A549 (cell line): ENCODE measurements at regions not wholly inside any gene's neighbourhood (a gene's known extent, or its start where the extent isn't known, plus 50 kb on each side); places are given as distances from the start of the nearest gene placed in this dataset.

Experiments
- ATAC-seq, 2 experiments: fragments of 200-7000 bp in 1 of 2; fragments of >200 bp in 1 of 2; cut with Nextera tagmentation in 1 of 2; cut with Tn5 transposase in 1 of 2; 3 replicates each; pipeline versions ENCODE4 v1.8.0 to v1.9.1; 2018 to 2020; ENCODE audit warnings: mild to moderate bottlenecking in 1 of 2, moderate library complexity in 1 of 2
- CTCF ChIA-PET: fragments of 300-600 bp; sonication (Branson Sonifier 250); formaldehyde crosslinking; extraction: SDS; loops from one replicate; lab custom pipeline; 2021; ENCODE audit warnings: antibody characterized with exemption, inconsistent platforms; lab: Yijun Ruan, JAX
- POLR2A ChIA-PET: fragments of 350-600 bp; formaldehyde crosslinking; extraction: SDS; loops from one replicate; lab custom pipeline; 2021; ENCODE audit warnings: antibody characterized with exemption, inconsistent platforms; lab: Yijun Ruan, JAX
- DNase-seq, 2 experiments: peaks; one replicate each; pipeline versions ENCODE4 v3.0.0 to v3.0.0-alpha.2; 2011 to 2016; ENCODE audit warnings: low read depth in 1 of 2, low spot score in 1 of 2
- FAIRE-seq: peaks from 2 replicates; lab custom pipeline; 2011; peaks lifted over from hg19 to GRCh38; lab: Jason Lieb, UNC
- H3K27ac ChIP-seq, 2 experiments: fragments of >200 bp; sonication (Bioruptor Twin); formaldehyde crosslinking; 3 replicates each; pipeline ENCODE4 v1.5.1; 2016 to 2017
- H3K4me1 ChIP-seq: fragments of >200 bp; sonication (Bioruptor Twin); formaldehyde crosslinking; 3 replicates; pipeline ENCODE4 v1.6.1; 2016
- H3K4me2 ChIP-seq: fragments of >200 bp; sonication (Bioruptor Twin); formaldehyde crosslinking; 3 replicates; pipeline ENCODE4 v1.6.1; 2016
- H3K4me3 ChIP-seq: fragments of >200 bp; sonication (Bioruptor Twin); formaldehyde crosslinking; 3 replicates; pipeline ENCODE4 v1.5.1; 2016
- H3K9me3 ChIP-seq: fragments of >200 bp; sonication (Bioruptor Twin); formaldehyde crosslinking; 3 replicates; pipeline ENCODE4 v1.6.1; 2016
- CBX2 ChIP-seq: fragments of 200-600 bp; sonication (generic); IDR thresholded peaks from 2 replicates; pipeline ENCODE4 v1.6.1; 2016; ENCODE audit warnings: low read depth, mild to moderate bottlenecking, borderline replicate concordance
- CBX8 ChIP-seq: fragments of 200-600 bp; sonication (generic); IDR thresholded peaks from 2 replicates; pipeline ENCODE4 v1.6.1; 2016
- CEBPB ChIP-seq, 2 experiments: fragments of >200 bp in 1 of 2; sonication (Bioruptor Twin) in 1 of 2; formaldehyde crosslinking in 1 of 2; IDR thresholded peaks; 2 replicates each; pipeline ENCODE4 v1.6.1; 2012 to 2016
- CHD2 ChIP-seq: fragments of 150-350 bp; IDR thresholded peaks from 2 replicates; pipeline ENCODE4 v1.6.1; 2014; ENCODE audit warnings: low read length; ENCODE audit not compliant: partially characterized antibody
- CHD4 ChIP-seq: fragments of 200-600 bp; sonication (generic); IDR thresholded peaks from 2 replicates; pipeline ENCODE4 v1.6.1; 2016; ENCODE audit warnings: antibody characterized with exemption, mild to moderate bottlenecking, borderline replicate concordance
- EHF ChIP-seq: fragments of 250-450 bp; sonication (Bioruptor Pico); IDR thresholded peaks from 2 replicates; pipeline ENCODE4 v1.5.0; 2020; ENCODE audit warnings: mild to moderate bottlenecking
- ESRRA ChIP-seq: fragments of 150-350 bp; IDR thresholded peaks from 2 replicates; pipeline ENCODE4 v1.6.1; 2014; ENCODE audit warnings: mild to moderate bottlenecking, low read length, borderline replicate concordance
- FOSB ChIP-seq: fragments of 250-450 bp; sonication (Bioruptor Pico); IDR thresholded peaks from 2 replicates; pipeline ENCODE4 v1.5.0; 2020; ENCODE audit warnings: mild to moderate bottlenecking, moderate library complexity
- HEYL ChIP-seq: fragments of 250-450 bp; sonication (Bioruptor Pico); IDR thresholded peaks from 2 replicates; pipeline ENCODE4 v1.8.0; 2021; ENCODE audit warnings: mild to moderate bottlenecking, moderate library complexity
- HOXB13 ChIP-seq: fragments of 250-450 bp; sonication (Bioruptor Pico); IDR thresholded peaks from 2 replicates; pipeline ENCODE4 v1.5.0; 2020; ENCODE audit warnings: low read depth, mild to moderate bottlenecking, moderate library complexity
- JUNB ChIP-seq: fragments of >200 bp; sonication (Bioruptor Twin); formaldehyde crosslinking; IDR thresholded peaks from 2 replicates; pipeline ENCODE4 v1.6.1; 2016
- KDM1A ChIP-seq: fragments of 200-600 bp; sonication (generic); IDR thresholded peaks from 2 replicates; pipeline ENCODE4 v1.6.1; 2016; ENCODE audit warnings: low read depth, mild to moderate bottlenecking
- KDM5A ChIP-seq: fragments of 200-600 bp; sonication (generic); IDR thresholded peaks from 2 replicates; pipeline ENCODE4 v1.6.1; 2016; ENCODE audit warnings: antibody characterized with exemption, mild to moderate bottlenecking
- MAFK ChIP-seq: fragments of 450-650 bp; IDR thresholded peaks from 2 replicates; pipeline ENCODE4 v1.6.1; 2014; ENCODE audit not compliant: partially characterized antibody
- MAX ChIP-seq: IDR thresholded peaks from 2 replicates; pipeline ENCODE4 v1.6.1; 2012
- MYC ChIP-seq: IDR thresholded peaks from 2 replicates; pipeline ENCODE4 v1.6.1; 2012; ENCODE audit warnings: mild to moderate bottlenecking, inconsistent platforms, low read length, improper control_type of control experiment, borderline replicate concordance
- NFE2L2 ChIP-seq: fragments of 150-350 bp; conservative IDR thresholded peaks from 2 replicates; pipeline ENCODE4 v1.6.1; 2014; ENCODE audit warnings: low read length
- NPAS2 ChIP-seq: fragments of 250-450 bp; sonication (Bioruptor Pico); IDR thresholded peaks from 2 replicates; pipeline ENCODE4 v1.8.0; 2022; ENCODE audit warnings: mild to moderate bottlenecking, moderate library complexity, borderline replicate concordance
- PBX3 ChIP-seq: IDR thresholded peaks from 2 replicates; pipeline ENCODE4 v1.6.1; 2012
- RAD21 ChIP-seq, 2 experiments: fragments of >200 bp in 1 of 2; sonication (Bioruptor Twin) in 1 of 2; formaldehyde crosslinking in 1 of 2; IDR thresholded peaks in 1 of 2; conservative IDR thresholded peaks in 1 of 2; 2 replicates in 1 of 2; 3 replicates in 1 of 2; pipeline ENCODE4 v1.6.1; 2012 to 2018; ENCODE audit warnings: inconsistent platforms in 1 of 2
- RCOR1 ChIP-seq: fragments of 150-350 bp; IDR thresholded peaks from 2 replicates; pipeline ENCODE4 v1.6.1; 2014; ENCODE audit warnings: antibody characterized with exemption, low read length, low read depth
- RNF2 ChIP-seq: fragments of 200-600 bp; sonication (generic); IDR thresholded peaks from 2 replicates; pipeline ENCODE4 v1.6.1; 2016; ENCODE audit warnings: low read depth, mild to moderate bottlenecking, antibody characterized with exemption, moderate library complexity, borderline replicate concordance
- SMC3 ChIP-seq: fragments of >200 bp; sonication (Bioruptor Twin); formaldehyde crosslinking; IDR thresholded peaks from 3 replicates; pipeline ENCODE4 v1.6.1; 2018; ENCODE audit warnings: inconsistent platforms
- SREBF2 ChIP-seq: fragments of 450-650 bp; IDR thresholded peaks from 2 replicates; pipeline ENCODE4 v1.6.1; 2014; ENCODE audit warnings: mild to moderate bottlenecking, moderate library complexity
- TP53 ChIP-seq: fragments of 250-450 bp; sonication (Bioruptor Pico); IDR thresholded peaks from 2 replicates; pipeline ENCODE4 v1.5.0; 2021; ENCODE audit warnings: mild to moderate bottlenecking, moderate library complexity
- USF2 ChIP-seq: fragments of 450-650 bp; IDR thresholded peaks from 2 replicates; pipeline ENCODE4 v1.6.1; 2014; ENCODE audit warnings: antibody characterized with exemption
- ZNF302 ChIP-seq: fragments of 250-450 bp; sonication (Bioruptor Pico); IDR thresholded peaks from 2 replicates; pipeline ENCODE4 v1.9.0; 2021; ENCODE audit warnings: inconsistent platforms, mild to moderate bottlenecking, moderate library complexity
- ZSCAN20 ChIP-seq: fragments of 250-450 bp; sonication (Bioruptor Pico); IDR thresholded peaks from 2 replicates; pipeline ENCODE4 v1.8.0; 2022; ENCODE audit warnings: mild to moderate bottlenecking, moderate library complexity
- WGBS: methylation state at CpG from one replicate; pipeline ENCODE4 v1.1.6; 2017; ENCODE audit errors: missing lambda C conversion rate; 5-methylcytosine and 5-hydroxymethylcytosine counted together
- TF ChIP-seq, protein P1 (sequence below): fragments of >200 bp; sonication (Bioruptor Twin); formaldehyde crosslinking; IDR thresholded peaks from 3 replicates; pipeline ENCODE4 v1.5.1; 2016
- TF ChIP-seq, protein P2 (sequence below): fragments of >200 bp; sonication (Bioruptor Twin); formaldehyde crosslinking; IDR thresholded peaks from 2 replicates; pipeline ENCODE4 v1.6.1; 2016

DNA sequence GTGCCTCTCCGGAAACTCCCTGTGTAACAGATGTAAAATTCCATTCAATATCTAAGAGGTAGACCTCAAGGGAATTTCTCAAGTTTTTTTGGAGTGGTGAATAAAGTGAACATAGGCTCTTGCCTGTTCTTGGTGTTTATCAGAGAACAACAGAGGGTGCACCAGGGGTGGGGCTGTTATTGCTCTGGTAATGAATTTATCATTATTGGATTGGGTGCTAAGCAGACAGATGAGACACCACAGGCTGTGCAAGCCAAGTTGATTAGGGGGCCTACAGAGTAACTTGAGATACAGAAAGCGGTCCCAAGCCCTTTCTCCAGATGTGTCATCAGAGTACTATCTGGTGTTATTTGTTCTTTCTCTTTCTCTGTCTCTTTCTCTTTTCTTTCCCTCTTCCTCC is 286.3 kb downstream of the OSR1 start:
- WGBS, result 97% methylated on average over 2 of the region's 2 CpGs
- FAIRE-seq (no peak), ATAC-seq (no peak), DNase-seq (no peak)
- Histone ChIP-seq H3K4me1 (peaks cover 10% of the 10 kb centered on the region), H3K27ac (no peak overlapping the region), H3K4me2 (no peak overlapping the region), H3K4me3 (no peak overlapping the region), H3K9me3 (no peaks in the 10 kb centered on the region)
- TF ChIP-seq ZSCAN20 (CRISPR knock-in tag) (no peak), MYC (no peak), KDM1A (no peak), RNF2 (no peak), JUNB (no peak), PBX3 (no peak), CHD4 (no peak), RCOR1 (no peak), HOXB13 (CRISPR knock-in tag) (no peak), NPAS2 (CRISPR knock-in tag) (no peak), SREBF2 (no peak), CEBPB (IDR thresholded peaks at IDR 0.05) (no peak), CBX8 (no peak), MAFK (no peak), FOSB (CRISPR knock-in tag) (no peak), KDM5A (no peak), CBX2 (no peak), HEYL (CRISPR knock-in tag) (no peak)
- TF ChIP-seq, protein P1, sequence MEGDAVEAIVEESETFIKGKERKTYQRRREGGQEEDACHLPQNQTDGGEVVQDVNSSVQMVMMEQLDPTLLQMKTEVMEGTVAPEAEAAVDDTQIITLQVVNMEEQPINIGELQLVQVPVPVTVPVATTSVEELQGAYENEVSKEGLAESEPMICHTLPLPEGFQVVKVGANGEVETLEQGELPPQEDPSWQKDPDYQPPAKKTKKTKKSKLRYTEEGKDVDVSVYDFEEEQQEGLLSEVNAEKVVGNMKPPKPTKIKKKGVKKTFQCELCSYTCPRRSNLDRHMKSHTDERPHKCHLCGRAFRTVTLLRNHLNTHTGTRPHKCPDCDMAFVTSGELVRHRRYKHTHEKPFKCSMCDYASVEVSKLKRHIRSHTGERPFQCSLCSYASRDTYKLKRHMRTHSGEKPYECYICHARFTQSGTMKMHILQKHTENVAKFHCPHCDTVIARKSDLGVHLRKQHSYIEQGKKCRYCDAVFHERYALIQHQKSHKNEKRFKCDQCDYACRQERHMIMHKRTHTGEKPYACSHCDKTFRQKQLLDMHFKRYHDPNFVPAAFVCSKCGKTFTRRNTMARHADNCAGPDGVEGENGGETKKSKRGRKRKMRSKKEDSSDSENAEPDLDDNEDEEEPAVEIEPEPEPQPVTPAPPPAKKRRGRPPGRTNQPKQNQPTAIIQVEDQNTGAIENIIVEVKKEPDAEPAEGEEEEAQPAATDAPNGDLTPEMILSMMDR, result no peak
- ChIA-PET POLR2A (no interaction called here), CTCF (no interaction called here)

DNA sequence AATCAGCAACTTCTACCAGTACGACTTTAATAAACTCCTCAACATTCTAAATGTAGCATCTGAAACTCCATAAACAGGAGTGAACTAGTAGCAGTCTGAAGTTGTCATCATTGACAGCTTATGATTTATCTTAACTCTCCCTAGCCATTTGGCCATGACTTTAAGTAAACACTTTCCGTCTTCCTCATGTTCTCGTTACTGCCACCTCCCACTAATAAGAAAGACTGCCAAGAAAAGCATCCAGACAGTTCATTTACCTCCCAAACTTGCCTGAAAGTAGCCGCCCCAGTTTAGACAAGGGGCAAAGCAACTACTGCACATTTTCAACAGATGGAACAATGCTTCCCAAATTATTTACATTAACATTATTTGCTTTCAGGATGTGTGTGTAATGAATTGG is 287.5 kb downstream of the OSR1 start:
- ATAC-seq (no peak), DNase-seq (no peak)
- CTCF ChIA-PET, result interaction anchor here (0.5 kb wide), 1 partner anchor 21 kb away, joined by 3 read pairs; no protein-coding TSS in a partner anchor

More for the DNA sequence above, 287.5 kb downstream of the OSR1 start:
- no peak overlapping the region for H3K4me3 ChIP-seq
- H3K4me2 ChIP-seq, result no peak overlapping the region
- TF ChIP-seq TP53 (CRISPR knock-in tag) (no peak), MAX (no peak), KDM1A (no peak), EHF (CRISPR knock-in tag) (no peak), USF2 (no peak), SMC3 (no peak), ESRRA (no peak), NFE2L2 (no peak), HEYL (CRISPR knock-in tag) (no peak), CBX8 (no peak), FOSB (CRISPR knock-in tag) (no peak), RNF2 (no peak), RAD21 (conservative IDR thresholded peaks at IDR 0.05 in 1 of 2, IDR thresholded peaks at IDR 0.05 in 1 of 2) (no peak), PBX3 (no peak), CHD2 (no peak), HOXB13 (CRISPR knock-in tag) (no peak), ZNF302 (CRISPR knock-in tag) (no peak), ZSCAN20 (CRISPR knock-in tag) (no peak)
- TF ChIP-seq, protein P2, sequence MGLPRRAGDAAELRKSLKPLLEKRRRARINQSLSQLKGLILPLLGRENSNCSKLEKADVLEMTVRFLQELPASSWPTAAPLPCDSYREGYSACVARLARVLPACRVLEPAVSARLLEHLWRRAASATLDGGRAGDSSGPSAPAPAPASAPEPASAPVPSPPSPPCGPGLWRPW, result no peak
- TF ChIP-seq, protein P1, result no peak
- peaks cover 10% of the 10 kb centered on the region for H3K4me1 ChIP-seq
- 72% methylated on average over 4 of the region's 4 CpGs for WGBS
- H3K27ac ChIP-seq, result no peak overlapping the region
- POLR2A ChIA-PET, result no interaction called here
- no peak for FAIRE-seq
- no peaks in the 10 kb centered on the region for H3K9me3 ChIP-seq
